ENCODE measurements at regions not wholly inside any gene's neighbourhood (a gene's known extent, or its start where the extent isn't known, plus 50 kb on each side); places are given as distances from the start of the nearest gene placed in this dataset.

DNA sequence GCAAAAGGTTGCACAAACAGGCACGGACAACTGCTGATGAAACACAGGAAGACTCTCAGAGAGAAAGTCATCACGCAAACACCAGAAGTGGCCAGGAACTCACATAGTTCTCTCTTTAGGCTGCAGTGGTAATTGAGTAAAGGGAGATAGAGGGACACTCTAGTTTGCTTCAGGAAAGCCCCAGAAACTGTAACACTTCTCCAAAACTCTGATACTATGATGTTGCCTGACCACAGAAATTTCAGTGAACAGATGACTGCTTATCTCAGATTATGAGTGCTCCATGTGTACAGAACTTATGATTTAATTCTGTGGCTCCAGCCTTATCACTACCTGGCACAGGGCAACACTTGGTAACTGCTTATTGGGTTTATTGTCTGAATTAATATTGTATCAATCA is 311.5 kb upstream of the GYPC start:
- peak in 1 of 5 experiments; percentile 51 for DNase-seq

GRCh38 chr2:126345691-126346090 is 310.3 kb upstream of the GYPC start:
- no peak for DNase-seq

GRCh38 chr2:126356631-126357030 is 299.3 kb upstream of the GYPC start:
- DNase-seq, result no peak

DNA sequence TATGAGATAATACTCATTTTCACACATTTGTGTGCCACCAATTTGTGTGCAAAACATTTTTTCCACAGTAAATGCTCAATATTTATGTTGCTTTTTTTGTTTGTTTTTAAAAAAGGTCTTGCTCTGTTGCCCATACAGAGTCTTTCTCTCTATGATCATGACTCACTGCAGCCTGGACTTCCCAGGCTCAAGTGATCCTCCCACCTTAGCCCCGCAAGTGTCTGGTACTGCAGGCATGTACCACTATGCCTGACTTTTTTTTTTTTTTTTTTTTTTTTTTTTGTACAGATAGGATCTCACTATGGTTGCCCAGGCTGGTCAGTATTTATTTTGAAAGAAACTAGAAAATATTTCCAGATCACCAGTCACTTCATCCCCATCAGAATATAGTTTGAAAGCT is 297.8 kb upstream of the GYPC start:
- no peak for DNase-seq

DNA sequence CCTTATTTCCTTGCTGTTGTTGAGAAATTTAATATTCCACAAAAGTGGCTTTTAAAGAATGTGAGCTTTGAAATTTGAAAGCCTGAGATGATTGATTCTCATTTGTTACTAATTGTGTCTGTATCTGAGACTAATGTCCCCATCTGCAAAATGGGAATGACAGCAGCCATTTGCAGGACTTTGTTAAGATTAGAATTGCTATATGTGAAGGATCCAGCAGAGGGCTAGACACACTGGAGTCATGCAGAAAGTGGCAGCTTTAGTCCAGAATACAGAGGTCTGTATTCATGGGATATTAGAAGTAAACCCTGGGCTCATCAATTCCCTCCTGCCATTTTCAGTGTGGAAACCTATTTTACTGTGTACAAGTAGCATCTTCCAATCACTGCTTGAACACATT is 296.5 kb upstream of the GYPC start:
- DNase-seq, result peak in 1 of 5 experiments; percentile 6

DNA sequence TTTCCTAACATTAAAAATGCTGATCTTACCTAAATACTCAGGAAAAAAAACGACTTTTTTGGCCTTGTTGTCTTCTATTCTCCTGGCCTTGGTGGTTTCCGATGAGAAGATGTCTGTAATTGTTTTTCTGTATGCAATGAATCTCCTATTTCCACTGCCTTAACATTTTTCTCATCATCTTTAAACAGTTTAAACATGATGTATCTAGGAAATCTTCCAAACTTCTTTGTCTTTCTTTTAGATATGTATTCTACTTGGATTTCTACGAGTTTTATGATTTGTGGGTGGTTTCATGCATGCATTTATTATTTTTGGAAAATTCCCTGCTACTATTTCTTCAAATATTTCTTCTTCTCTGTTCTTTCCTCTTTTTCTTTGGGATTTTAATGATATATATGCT is 288.6 kb upstream of the GYPC start:
- no peak for DNase-seq

DNA sequence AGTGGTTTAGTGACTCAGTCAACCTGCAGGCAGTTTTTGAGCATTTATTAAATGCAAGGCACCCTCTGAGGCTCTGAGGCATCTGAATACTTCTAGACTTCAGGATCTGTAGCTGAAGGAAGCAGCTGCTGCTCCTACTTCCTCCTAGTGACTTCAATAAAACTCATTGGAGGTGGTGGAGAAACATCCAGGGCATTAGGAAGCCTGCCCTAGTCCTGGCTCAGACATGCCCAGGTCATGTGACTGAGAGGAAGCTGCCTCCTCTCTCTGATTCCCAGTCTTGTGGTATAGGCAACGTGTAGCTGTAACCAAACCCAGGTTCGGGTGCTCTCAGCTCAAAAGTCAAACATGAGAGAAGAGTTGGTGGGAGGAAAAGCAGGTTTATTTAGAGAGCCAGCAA is 287.2 kb upstream of the GYPC start:
- no peak for DNase-seq

DNA sequence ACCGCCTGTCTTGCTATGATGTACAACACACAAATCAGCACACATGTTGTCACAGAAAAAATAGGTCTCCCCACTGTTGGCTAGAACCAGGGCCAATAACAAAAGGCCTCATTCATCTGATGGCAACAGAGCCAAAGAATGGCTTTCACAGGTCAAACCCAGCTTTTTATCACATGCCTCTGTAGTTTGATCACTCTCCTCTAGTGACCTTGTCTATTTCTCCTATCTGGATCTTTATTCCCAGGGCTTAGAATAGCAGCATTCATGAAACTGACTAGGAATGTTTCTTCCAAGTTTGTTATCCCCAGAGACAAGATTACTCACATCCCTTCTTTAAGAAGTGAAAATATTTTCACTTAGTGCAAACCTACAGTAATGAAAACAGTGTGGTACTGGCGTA is 285.8 kb upstream of the GYPC start:
- DNase-seq, result no peak

- DNase-seq, result no peak
These were observed 283.6 kb upstream of the GYPC start for GRCh38 chr2:126372406-126372805.

- no peak for DNase-seq
These were observed 277.8 kb upstream of the GYPC start for GRCh38 chr2:126378176-126378575.

GRCh38 chr2:126381091-126381490 is 274.9 kb upstream of the GYPC start:
- DNase-seq, result no peak

DNA sequence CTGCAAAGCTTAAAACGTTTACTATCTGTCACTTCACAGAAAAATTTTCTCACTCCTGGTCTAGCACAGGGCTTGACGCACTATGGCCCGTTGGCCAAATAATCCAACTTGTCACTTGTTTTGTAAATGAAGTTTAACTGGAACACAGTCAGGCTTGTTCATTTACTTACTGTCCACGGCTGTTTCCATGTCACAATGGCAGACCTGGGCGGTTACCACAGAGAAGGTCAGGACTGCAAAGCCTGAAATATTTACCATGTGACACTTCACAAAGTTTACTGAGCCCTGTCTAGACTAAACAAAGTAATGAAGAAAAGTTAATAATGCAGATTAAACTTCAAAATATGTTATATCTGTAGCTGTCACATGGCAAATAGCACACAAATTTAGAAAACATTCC is 273.0 kb upstream of the GYPC start:
- no peak for DNase-seq

DNA sequence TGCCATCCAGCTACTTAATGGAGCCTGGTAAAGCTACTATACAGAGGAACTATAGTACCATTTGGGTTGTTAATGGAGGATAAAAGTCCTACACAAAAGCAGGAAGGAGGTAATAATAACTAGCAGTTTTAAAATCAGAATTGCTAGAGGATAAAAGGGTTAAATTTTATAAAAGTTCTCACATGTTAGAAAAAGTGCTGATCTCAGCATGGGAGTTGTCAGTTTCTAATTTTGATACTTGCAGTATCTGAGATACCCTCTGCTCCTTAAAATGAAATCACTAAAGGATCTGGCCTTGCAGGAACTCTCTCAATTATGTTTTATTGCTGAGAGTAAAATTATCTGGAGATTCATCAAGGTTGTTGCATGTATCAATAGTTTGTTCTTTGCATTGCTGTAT is 272.2 kb upstream of the GYPC start:
- DNase-seq, result no peak

- DNase-seq, result no peak
These were observed 270.5 kb upstream of the GYPC start for GRCh38 chr2:126385441-126385840.

- DNase-seq, result no peak
These were observed 270.0 kb upstream of the GYPC start for GRCh38 chr2:126385983-126386382.

GRCh38 chr2:126389446-126389845 is 266.5 kb upstream of the GYPC start:
- DNase-seq, result no peak

DNA sequence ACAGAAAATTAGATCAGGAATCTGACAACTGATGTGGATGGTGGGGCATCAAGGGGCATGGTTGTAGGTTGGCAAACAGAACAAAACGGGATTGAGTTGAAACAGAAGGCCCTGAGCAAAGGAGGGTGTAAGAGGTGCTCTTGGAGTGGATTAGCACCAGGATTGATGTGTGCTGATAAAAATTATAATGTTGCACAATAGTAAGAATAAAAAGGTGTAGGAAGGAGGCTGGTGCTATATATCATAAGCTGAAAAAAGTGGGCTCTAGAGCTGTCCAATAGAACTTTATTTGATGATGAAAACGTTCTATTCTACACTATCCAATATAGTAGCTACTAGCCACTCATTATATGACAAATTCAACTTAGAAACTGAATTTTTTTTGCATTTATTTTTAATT is 263.1 kb upstream of the GYPC start:
- DNase-seq, result no peak

- DNase-seq, result peak in 1 of 5 experiments; percentile 28
These were observed 257.0 kb upstream of the GYPC start for GRCh38 chr2:126399001-126399400.

DNA sequence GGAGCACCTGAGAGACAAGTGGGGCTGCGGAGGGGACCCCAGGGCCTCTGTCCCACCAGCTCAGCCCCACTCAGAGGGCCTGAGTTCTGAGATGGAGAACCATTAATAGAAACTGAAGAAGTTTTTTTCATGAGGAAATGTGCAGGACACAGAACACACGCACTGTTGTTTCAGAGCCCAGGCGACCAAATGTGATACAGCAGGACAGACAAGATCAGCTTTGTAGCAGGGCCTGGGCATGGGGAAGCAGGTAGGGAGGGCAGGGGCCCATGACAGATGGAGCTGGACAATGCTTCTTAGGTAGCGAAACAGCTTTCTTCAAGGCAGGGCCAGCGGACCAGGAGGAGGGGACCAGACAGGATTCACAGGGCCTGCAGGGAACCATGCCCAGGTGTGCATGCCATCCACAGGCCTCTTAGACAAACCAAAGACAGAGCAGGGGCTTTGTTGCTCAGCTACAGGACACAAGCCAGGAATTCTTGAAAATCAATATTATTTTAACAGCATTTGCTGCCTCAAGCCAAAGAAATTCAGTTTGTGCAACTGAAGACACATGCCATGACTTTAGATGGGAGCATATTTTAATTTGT is 252.8 kb upstream of the GYPC start:
- DNase-seq, result no peak

GRCh38 chr2:126406267-126406666 is 249.7 kb upstream of the GYPC start:
- DNase-seq, result no peak

DNA sequence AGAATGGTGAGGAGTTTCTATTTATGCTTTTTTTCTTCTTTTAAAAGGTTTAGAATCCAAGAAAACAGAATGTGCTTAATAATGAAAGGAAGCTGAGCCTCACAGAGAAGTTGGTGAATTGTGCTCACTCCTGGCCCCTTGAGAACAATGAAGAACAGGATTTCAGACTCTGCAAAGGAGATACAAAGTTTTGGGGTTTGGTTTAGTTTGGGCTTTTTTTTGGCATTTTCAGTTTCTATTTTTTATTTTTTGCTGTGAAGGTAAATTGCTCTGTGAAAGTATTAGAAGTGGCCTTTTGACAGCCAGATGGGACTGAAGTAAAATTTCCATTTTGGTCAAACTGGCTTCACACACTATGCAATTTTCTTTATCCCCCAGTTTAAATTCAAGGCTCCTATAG is 247.3 kb upstream of the GYPC start:
- DNase-seq, result no peak

GRCh38 chr2:126409850-126410249 is 246.1 kb upstream of the GYPC start:
- DNase-seq, result no peak

DNA sequence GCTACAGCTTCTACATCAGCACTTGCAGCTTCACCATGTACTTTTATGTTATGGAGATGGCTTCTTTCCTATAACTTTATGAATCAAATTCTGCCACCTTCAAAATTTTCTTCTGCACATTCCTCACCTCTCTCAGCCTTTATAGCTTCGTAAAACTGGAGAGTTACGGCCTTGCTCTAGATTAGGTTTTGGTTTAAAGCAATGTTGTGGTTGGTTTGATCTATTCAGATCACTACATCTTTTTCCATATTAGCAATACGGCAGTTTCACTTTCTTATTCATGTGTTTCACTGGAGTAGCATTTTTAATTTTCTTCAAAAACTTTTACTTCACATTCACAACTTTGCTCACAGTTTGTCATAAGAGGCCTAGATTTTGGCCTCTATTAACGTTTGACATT is 242.9 kb upstream of the GYPC start:
- peak in 1 of 5 experiments; percentile 65 for DNase-seq

DNA sequence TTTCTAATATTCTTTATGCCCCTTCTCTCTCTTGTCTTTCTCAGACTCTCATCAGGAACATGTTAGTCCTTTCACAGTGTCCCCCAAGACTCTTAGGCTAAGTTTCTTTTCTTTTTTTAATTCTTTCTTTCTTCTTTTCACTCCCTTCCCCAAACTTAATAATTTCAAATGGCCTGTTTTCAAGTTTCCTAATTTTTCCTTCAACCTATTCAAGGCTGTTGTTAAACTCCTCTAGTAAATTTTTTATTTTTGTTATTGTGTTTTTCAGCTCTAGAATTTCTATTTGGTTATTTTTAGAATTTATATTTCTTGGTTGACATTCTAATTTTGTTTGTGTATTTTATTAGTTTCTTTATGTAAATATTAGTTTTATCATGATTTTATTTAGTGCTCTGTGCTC is 236.6 kb upstream of the GYPC start:
- no peak for DNase-seq

DNA sequence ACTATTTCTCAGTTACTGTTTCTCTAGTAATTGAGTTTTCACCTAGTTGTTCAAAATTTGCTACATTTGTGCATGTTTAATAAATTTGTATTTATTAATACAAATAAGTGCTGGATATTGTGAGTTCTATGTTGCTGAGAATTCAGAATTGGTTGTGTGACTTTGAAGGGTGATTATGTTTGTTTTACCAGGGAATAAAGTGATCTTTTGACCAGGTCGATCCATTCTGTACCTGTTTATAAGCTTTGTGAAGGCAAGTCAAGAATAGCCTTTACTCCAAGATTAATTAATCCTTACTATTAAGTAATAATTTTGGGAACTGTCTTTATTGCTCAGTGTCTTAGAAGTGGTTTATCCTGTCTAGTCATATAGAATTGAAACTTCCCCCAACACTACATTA is 230.0 kb upstream of the GYPC start:
- DNase-seq, result no peak

- no peak for DNase-seq
These were observed 226.9 kb upstream of the GYPC start for GRCh38 chr2:126429103-126429502.
